22Rv1 (cell line): ENCODE measurements at regions not wholly inside any gene's neighbourhood (a gene's known extent, or its start where the extent isn't known, plus 50 kb on each side); places are given as distances from the start of the nearest gene placed in this dataset.

Source experiments
- CTCF ChIP-seq: fragments of 450-650 bp; IDR thresholded peaks from 2 replicates; pipeline ENCODE4 v1.5.1; 2017; ENCODE audit warnings: mild to moderate bottlenecking
- ZFX ChIP-seq: fragments of 450-650 bp; IDR thresholded peaks from 2 replicates; pipeline ENCODE4 v1.6.1; 2017; ENCODE audit warnings: antibody characterized with exemption, borderline replicate concordance

GRCh38 chr2:223273995-223274394, 222.0 kb downstream of the KCNE4 start:
- TF ChIP-seq CTCF: no peak
- no peak for TF ChIP-seq ZFX
